Nephron (organoid): ENCODE measurements at regions not wholly inside any gene's neighbourhood (a gene's known extent, or its start where the extent isn't known, plus 50 kb on each side); places are given as distances from the start of the nearest gene placed in this dataset.
"Not testable (repeated sequence)": the region's sequence is repeated elsewhere in the genome, so short reads cannot be mapped to it uniquely, and the experiment has no call there.

Source experiments
- H3K27ac Mint-ChIP-seq, 3 experiments: 2 replicates each; pipeline ENCODE4 v1.8.0; 2020; ENCODE audit warnings: mixed read lengths in 3 of 3, mild to moderate bottlenecking in 2 of 3, moderate library complexity in 1 of 3
- H3K27me3 Mint-ChIP-seq: 2 replicates; pipeline ENCODE4 v1.8.0; 2021; ENCODE audit warnings: low read depth, mild to moderate bottlenecking, moderate library complexity, mixed read lengths
- H3K36me3 Mint-ChIP-seq: 2 replicates; pipeline ENCODE4 v1.8.0; 2020; ENCODE audit warnings: low read depth, mixed read lengths
- H3K4me1 Mint-ChIP-seq: 2 replicates; pipeline ENCODE4 v1.8.0; 2020; ENCODE audit warnings: mixed read lengths
- H3K4me3 Mint-ChIP-seq, 3 experiments: 2 replicates each; pipeline ENCODE4 v1.8.0; 2020; ENCODE audit warnings: mild to moderate bottlenecking in 3 of 3, mixed read lengths in 3 of 3, moderate library complexity in 2 of 3
- H3K9me3 Mint-ChIP-seq: 2 replicates; pipeline ENCODE4 v1.8.0; 2020; ENCODE audit warnings: mixed read lengths
- CTCF ChIP-seq, 3 experiments: fragments of 200-600 bp; sonication (generic); IDR thresholded peaks; one replicate each; pipeline ENCODE4 v1.5.0; 2021; ENCODE audit warnings: antibody characterized with exemption in 3 of 3; ENCODE audit not compliant: unreplicated experiment in 3 of 3

GRCh38 chr14:42994051-42994736 is 1387.5 kb downstream of the LRFN5 start:
- Mint-ChIP-seq H3K4me3 (no peak overlapping the region), H3K27ac (no peak overlapping the region), H3K27me3 (no peaks in the 10 kb centered on the region), H3K9me3 (no peaks in the 10 kb centered on the region), H3K4me1 (no peaks in the 10 kb centered on the region), H3K36me3 (no peaks in the 10 kb centered on the region)
- no peak for TF ChIP-seq CTCF (IDR thresholded peaks at IDR 0.05; ENCODE audit: unreplicated experiment in 3 of 3)

- TF ChIP-seq CTCF (IDR thresholded peaks at IDR 0.05; ENCODE audit: unreplicated experiment in 3 of 3): no peak
- Mint-ChIP-seq H3K27ac (no peak overlapping the region), H3K27me3 (no peaks in the 10 kb centered on the region), H3K4me3 (no peak overlapping the region), H3K9me3 (no peaks in the 10 kb centered on the region), H3K36me3 (no peaks in the 10 kb centered on the region), H3K4me1 (no peaks in the 10 kb centered on the region)
These were observed 1386.3 kb downstream of the LRFN5 start for GRCh38 chr14:42992930-42993329.

- Mint-ChIP-seq H3K27me3 (no peaks in the 10 kb centered on the region), H3K27ac (no peak overlapping the region), H3K4me1 (no peaks in the 10 kb centered on the region), H3K36me3 (no peaks in the 10 kb centered on the region), H3K4me3 (no peak overlapping the region), H3K9me3 (peaks cover 12% of the 10 kb centered on the region)
- no peak for TF ChIP-seq CTCF (IDR thresholded peaks at IDR 0.05; ENCODE audit: unreplicated experiment in 3 of 3)
These were observed 1373.7 kb downstream of the LRFN5 start for GRCh38 chr14:42980419-42980818.

GRCh38 chr14:42973171-42973570 is 1366.5 kb downstream of the LRFN5 start:
- H3K27ac Mint-ChIP-seq, H3K27me3 Mint-ChIP-seq, H3K4me3 Mint-ChIP-seq, H3K36me3 Mint-ChIP-seq, H3K4me1 Mint-ChIP-seq: not testable (repeated sequence)
- H3K9me3 Mint-ChIP-seq: peaks cover 12% of the 10 kb centered on the region

GRCh38 chr14:42965512-42965911 is 1358.8 kb downstream of the LRFN5 start:
- Mint-ChIP-seq H3K4me1 (no peaks in the 10 kb centered on the region), H3K9me3 (peaks cover 2% of the 10 kb centered on the region), H3K27me3 (no peaks in the 10 kb centered on the region), H3K4me3 (no peak overlapping the region), H3K36me3 (no peaks in the 10 kb centered on the region), H3K27ac (no peak overlapping the region)
- no peak for TF ChIP-seq CTCF (IDR thresholded peaks at IDR 0.05; ENCODE audit: unreplicated experiment in 3 of 3)

GRCh38 chr14:42961509-42961908 is 1354.8 kb downstream of the LRFN5 start:
- no peak overlapping the region for H3K4me3 Mint-ChIP-seq
- H3K36me3 Mint-ChIP-seq: no peaks in the 10 kb centered on the region
- H3K27me3 Mint-ChIP-seq: no peaks in the 10 kb centered on the region
- H3K9me3 Mint-ChIP-seq: peaks cover 3% of the 10 kb centered on the region
- H3K4me1 Mint-ChIP-seq: no peaks in the 10 kb centered on the region
- no peak overlapping the region for H3K27ac Mint-ChIP-seq
- TF ChIP-seq CTCF (IDR thresholded peaks at IDR 0.05; ENCODE audit: unreplicated experiment in 3 of 3): no peak
